ENCODE measurements at regions not wholly inside any gene's neighbourhood (a gene's known extent, or its start where the extent isn't known, plus 50 kb on each side); places are given as distances from the start of the nearest gene placed in this dataset.

DNA sequence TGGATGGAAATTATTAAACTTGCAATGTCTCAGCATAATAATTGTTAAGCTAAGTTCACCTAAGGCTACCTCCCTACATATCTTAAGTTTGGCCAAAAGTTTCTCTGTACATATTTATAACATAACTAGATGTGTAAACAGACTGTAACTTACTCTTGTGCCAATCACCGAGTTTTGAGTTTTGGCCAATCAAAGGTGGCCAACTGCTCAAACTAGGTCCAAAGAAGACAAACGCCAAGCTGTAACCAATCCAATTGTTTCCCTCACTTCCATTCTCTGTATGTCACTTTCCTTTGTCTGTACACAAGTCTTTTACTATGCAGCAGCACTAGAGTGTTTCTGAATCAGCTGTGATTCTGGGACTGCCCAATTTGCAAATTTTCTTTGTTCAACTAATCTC, 197.8 kb downstream of the LYPLAL1 start:
- TF ChIP-seq BHLHE40 (IDR thresholded peaks at IDR 0.05; ENCODE audit: borderline replicate concordance): no peak
- no peak for TF ChIP-seq SP1 (IDR thresholded peaks at IDR 0.05)
- TF ChIP-seq SUZ12 (IDR thresholded peaks at IDR 0.05): no peak
- TF ChIP-seq ELF4 (IDR thresholded peaks at IDR 0.05): no peak
- TF ChIP-seq NFRKB (IDR thresholded peaks at IDR 0.05): no peak
- TF ChIP-seq FOXK2 (IDR thresholded peaks at IDR 0.05): no peak
- no peak for TF ChIP-seq FOXM1 (IDR thresholded peaks at IDR 0.05; ENCODE audit: borderline replicate concordance)
- no peak for TF ChIP-seq HDGF (IDR thresholded peaks at IDR 0.05; ENCODE audit: borderline replicate concordance)
- TF ChIP-seq ARNT (IDR thresholded peaks at IDR 0.05): no peak

Data from HEK293T (cell line).